HEK293 (cell line): ENCODE measurements at regions not wholly inside any gene's neighbourhood (a gene's known extent, or its start where the extent isn't known, plus 50 kb on each side); places are given as distances from the start of the nearest gene placed in this dataset.

Experiments
- CTCF ChIA-PET: fragments of 350-600 bp; formaldehyde crosslinking; extraction: SDS; loops from one replicate; lab custom pipeline; 2021; ENCODE audit warnings: antibody characterized with exemption; lab: Yijun Ruan, JAX
- POLR2A ChIA-PET: fragments of 300-600 bp; formaldehyde crosslinking; extraction: SDS; loops from one replicate; lab custom pipeline; 2020; ENCODE audit warnings: antibody characterized with exemption, inconsistent platforms; lab: Yijun Ruan, JAX
- H3K27ac ChIP-seq: fragments of 200-500 bp; sonication (Bioruptor generic); 2 replicates; pipeline ENCODE4 v1.5.1; 2014; ENCODE audit warnings: low read depth, low read length, control low read depth, inconsistent platforms; ENCODE audit errors: extremely low read depth
- H3K36me3 ChIP-seq, 2 experiments: fragments of 200-500 bp in 1 of 2; sonication (Bioruptor generic) in 1 of 2; 1 replicate in 1 of 2; 2 replicates in 1 of 2; pipeline ENCODE4 v1.5.1; 2014 to 2017; ENCODE audit warnings: inconsistent platforms in 2 of 2, low read length in 2 of 2; ENCODE audit not compliant: control insufficient read depth in 2 of 2, insufficient read depth in 1 of 2
- H3K4me1 ChIP-seq: fragments of 200-500 bp; sonication (Bioruptor generic); 2 replicates; pipeline ENCODE4 v1.5.1; 2014; ENCODE audit warnings: mild to moderate bottlenecking, low read length, inconsistent platforms; ENCODE audit not compliant: control insufficient read depth, insufficient read depth
- H3K4me3 ChIP-seq: 2 replicates; pipeline ENCODE4 v1.5.1; 2011; ENCODE audit warnings: low read depth, mild to moderate bottlenecking, control low read depth, low read length, moderate library complexity
- H3K9me3 ChIP-seq: fragments of 200-500 bp; sonication (Bioruptor generic); 2 replicates; pipeline ENCODE4 v1.5.1; 2014; ENCODE audit warnings: low read depth, low read length, inconsistent platforms; ENCODE audit not compliant: control insufficient read depth, insufficient read depth
- AEBP2 ChIP-seq: fragments of 450-650 bp; formaldehyde crosslinking; IDR thresholded peaks from 2 replicates; pipeline ENCODE4 v1.5.1; 2016; ENCODE audit warnings: missing biosample characterization, missing genetic modification characterization, borderline replicate concordance
- ATF2 ChIP-seq: fragments of 450-650 bp; formaldehyde crosslinking; IDR thresholded peaks from 2 replicates; pipeline ENCODE4 v1.5.1; 2016; ENCODE audit warnings: missing biosample characterization, missing genetic modification characterization, low read depth
- SALL2 ChIP-seq: fragments of 450-650 bp; formaldehyde crosslinking; IDR thresholded peaks from 2 replicates; pipeline ENCODE4 v1.5.0; 2017; ENCODE audit warnings: missing biosample characterization, mild to moderate bottlenecking, missing genetic modification characterization, borderline replicate concordance
- SETDB1 ChIP-seq: IDR thresholded peaks from one replicate; pipeline ENCODE4 v1.6.1; 2017; ENCODE audit warnings: mild to moderate bottlenecking, low read length, moderate library complexity, mixed read lengths; ENCODE audit not compliant: insufficient read length
- TRIM28 ChIP-seq: IDR thresholded peaks from 2 replicates; pipeline ENCODE4 v1.6.1; 2011; ENCODE audit warnings: low read length, control low read depth, borderline replicate concordance
- ZNF175 ChIP-seq: fragments of 450-650 bp; formaldehyde crosslinking; IDR thresholded peaks from 2 replicates; pipeline ENCODE4 v1.5.1; 2016; ENCODE audit warnings: missing biosample characterization, missing genetic modification characterization
- ZNF18 ChIP-seq: fragments of 450-650 bp; formaldehyde crosslinking; IDR thresholded peaks from 2 replicates; pipeline ENCODE4 v1.5.1; 2016; ENCODE audit warnings: missing biosample characterization, missing genetic modification characterization
- ZNF221 ChIP-seq: fragments of 450-650 bp; formaldehyde crosslinking; IDR thresholded peaks from 2 replicates; pipeline ENCODE4 v1.5.1; 2017; ENCODE audit warnings: missing biosample characterization, missing genetic modification characterization, borderline replicate concordance
- ZNF302 ChIP-seq: fragments of 450-650 bp; formaldehyde crosslinking; IDR thresholded peaks from 2 replicates; pipeline ENCODE4 v1.5.1; 2016; ENCODE audit warnings: missing biosample characterization, missing genetic modification characterization, low read depth
- ZNF335 ChIP-seq: fragments of 450-650 bp; formaldehyde crosslinking; conservative IDR thresholded peaks from 2 replicates; pipeline ENCODE4 v1.5.1; 2016; ENCODE audit warnings: missing biosample characterization, missing genetic modification characterization
- ZNF350 ChIP-seq: fragments of 450-650 bp; formaldehyde crosslinking; IDR thresholded peaks from 2 replicates; pipeline ENCODE4 v1.5.0; 2017; ENCODE audit warnings: missing biosample characterization, mild to moderate bottlenecking, missing genetic modification characterization
- ZNF433 ChIP-seq: fragments of 450-650 bp; formaldehyde crosslinking; IDR thresholded peaks from 2 replicates; pipeline ENCODE4 v1.5.1; 2016; ENCODE audit warnings: missing biosample characterization, missing genetic modification characterization, low read depth
- ZNF48 ChIP-seq: fragments of 450-650 bp; formaldehyde crosslinking; IDR thresholded peaks from 2 replicates; pipeline ENCODE4 v1.5.1; 2016; ENCODE audit warnings: missing biosample characterization, missing genetic modification characterization
- ZNF521 ChIP-seq: fragments of 450-650 bp; formaldehyde crosslinking; IDR thresholded peaks from 2 replicates; pipeline ENCODE4 v1.5.1; 2017; ENCODE audit warnings: missing biosample characterization, mild to moderate bottlenecking, missing genetic modification characterization
- ZNF560 ChIP-seq: fragments of 450-650 bp; formaldehyde crosslinking; IDR thresholded peaks from 2 replicates; pipeline ENCODE4 v1.5.1; 2017; ENCODE audit warnings: missing biosample characterization, missing genetic modification characterization, borderline replicate concordance
- ZNF658 ChIP-seq: fragments of 450-650 bp; formaldehyde crosslinking; IDR thresholded peaks from 2 replicates; pipeline ENCODE4; 2016; ENCODE audit warnings: missing biosample characterization, missing genetic modification characterization
- ZNF664 ChIP-seq: fragments of 450-650 bp; formaldehyde crosslinking; IDR thresholded peaks from 2 replicates; pipeline ENCODE4 v1.5.1; 2016; ENCODE audit warnings: missing biosample characterization, missing genetic modification characterization
- ZNF692 ChIP-seq: fragments of 450-650 bp; formaldehyde crosslinking; IDR thresholded peaks from 2 replicates; pipeline ENCODE4 v1.5.1; 2016; ENCODE audit warnings: missing biosample characterization, missing genetic modification characterization
- ZNF785 ChIP-seq: fragments of 450-650 bp; formaldehyde crosslinking; IDR thresholded peaks from 2 replicates; pipeline ENCODE4 v1.5.1; 2016; ENCODE audit warnings: missing biosample characterization, missing genetic modification characterization
- ZSCAN4 ChIP-seq: fragments of 450-650 bp; formaldehyde crosslinking; IDR thresholded peaks from 2 replicates; pipeline ENCODE4 v1.5.1; 2017; ENCODE audit warnings: missing biosample characterization, missing genetic modification characterization

- TF ChIP-seq ZNF18 (tag by site-specific recombination) = no peak
- no peak for TF ChIP-seq ZNF221 (tag by site-specific recombination)
- TF ChIP-seq ZNF560 (tag by site-specific recombination) = no peak
- no peak for TF ChIP-seq ZNF664 (tag by site-specific recombination)
- no peak for TF ChIP-seq ZNF302
- no peak for TF ChIP-seq ZNF48
Measured at GRCh38 chr1:187627516-187627915, 798.8 kb downstream of the PLA2G4A start (continued).

- no peaks in the 10 kb centered on the region for H3K4me1 ChIP-seq
- POLR2A ChIA-PET = no interaction called here
- no peak for TF ChIP-seq ZNF521
- TF ChIP-seq, all 188 proteins: peak for 0
- Histone ChIP-seq H3K9me3 (no peaks in the 10 kb centered on the region), H3K27ac (no peak overlapping the region), H3K36me3 (no peaks in the 10 kb centered on the region), H3K4me3 (no peak overlapping the region)
- CTCF ChIA-PET = no interaction called here
Measured at GRCh38 chr1:187629075-187629474, 800.3 kb downstream of the PLA2G4A start.

- Histone ChIP-seq H3K4me1 (no peaks in the 10 kb centered on the region), H3K27ac (no peak overlapping the region), H3K36me3 (no peaks in the 10 kb centered on the region), H3K4me3 (no peak overlapping the region), H3K9me3 (no peaks in the 10 kb centered on the region)
- POLR2A ChIA-PET = no interaction called here
- CTCF ChIA-PET = no interaction called here
- TF ChIP-seq SETDB1 = peak; percentile 94
- TF ChIP-seq ZSCAN4 (tag by site-specific recombination) = no peak
- TF ChIP-seq TRIM28 = peak; percentile 80; the same call in 1 of the 2 replicates
Measured at GRCh38 chr1:187630653-187631380, 802.1 kb downstream of the PLA2G4A start.

GRCh38 chr1:187631381-187631675 lies 802.6 kb downstream of the PLA2G4A start:
- no peaks in the 10 kb centered on the region for H3K36me3 ChIP-seq
- H3K9me3 ChIP-seq = no peaks in the 10 kb centered on the region
- H3K4me3 ChIP-seq = no peak overlapping the region
- H3K27ac ChIP-seq = no peak overlapping the region
- ChIA-PET POLR2A (no interaction called here), CTCF (no interaction called here)
- TF ChIP-seq TRIM28 (0 out of 2 replicates have a peak, but pooled peaks have one; percentile 1), ZNF692 (no peak)
- H3K4me1 ChIP-seq = no peaks in the 10 kb centered on the region

GRCh38 chr1:187631984-187632383 lies 803.2 kb downstream of the PLA2G4A start:
- H3K4me3 ChIP-seq = no peak overlapping the region
- TF ChIP-seq ZNF335 (tag by site-specific recombination) (no peak), ZNF350 (no peak), SALL2 (tag by site-specific recombination) (no peak), ZNF658 (no peak), ATF2 (tag by site-specific recombination) (no peak), ZNF433 (no peak), AEBP2 (tag by site-specific recombination) (no peak), ZNF175 (no peak), ZNF785 (tag by site-specific recombination) (no peak)
- TF ChIP-seq, all 188 proteins: peak for 0
- H3K36me3 ChIP-seq = no peaks in the 10 kb centered on the region
- CTCF ChIA-PET = no interaction called here
- H3K27ac ChIP-seq = no peak overlapping the region
- POLR2A ChIA-PET = no interaction called here
- H3K9me3 ChIP-seq = no peaks in the 10 kb centered on the region
- no peaks in the 10 kb centered on the region for H3K4me1 ChIP-seq
